PC-9 (cell line): ENCODE measurements at regions not wholly inside any gene's neighbourhood (a gene's known extent, or its start where the extent isn't known, plus 50 kb on each side); places are given as distances from the start of the nearest gene placed in this dataset.

ENCODE experiments used
- BruUV-seq: library from RNA; stranded (reverse); fragments of 400-500 nt; replicated peaks from 2 replicates; lab custom pipeline; 2021; lab: Mats Ljungman, UMichigan
- CTCF ChIA-PET: fragments of 300-600 bp; sonication (Branson Sonifier 250); formaldehyde crosslinking; loops from one replicate; lab custom pipeline; 2022; ENCODE audit warnings: antibody characterized with exemption; lab: Charles Lee
- POLR2A ChIA-PET: fragments of 300-600 bp; sonication (Branson Sonifier 250); formaldehyde crosslinking; loops from one replicate; lab custom pipeline; 2022; ENCODE audit warnings: antibody characterized with exemption; ENCODE audit not compliant: unreplicated experiment; lab: Charles Lee
- DNase-seq, 2 experiments: peaks; one replicate each; pipeline versions ENCODE4 v3.0.0 to v3.0.0-alpha.2; 2015 to 2022; ENCODE audit warnings: mixed read lengths in 1 of 2
- H2AFZ ChIP-seq: fragments of 200-600 bp; sonication (generic); 2 replicates; pipeline ENCODE4 v1.8.1; 2017; ENCODE audit warnings: antibody characterized with exemption
- H3F3A ChIP-seq: fragments of 200-600 bp; sonication (generic); 2 replicates; pipeline ENCODE4 v1.8.1; 2017; ENCODE audit warnings: antibody characterized with exemption, mild to moderate bottlenecking, low read depth; ENCODE audit not compliant: insufficient read depth
- H3K27ac ChIP-seq: fragments of 200-600 bp; sonication (generic); 2 replicates; pipeline ENCODE4 v1.6.1; 2016; ENCODE audit warnings: mixed run types
- H3K27me3 ChIP-seq: fragments of 200-600 bp; sonication (generic); 2 replicates; pipeline ENCODE4 v1.6.1; 2016; ENCODE audit warnings: low read depth, mixed run types; ENCODE audit not compliant: insufficient read depth
- H3K36me3 ChIP-seq: fragments of 200-600 bp; sonication (generic); 2 replicates; pipeline ENCODE4 v1.6.1; 2016; ENCODE audit warnings: low read depth, mixed run types
- H3K4me1 ChIP-seq: fragments of 200-600 bp; sonication (generic); replicated peaks from 2 replicates; pipeline ENCODE4 v1.6.1; 2016; ENCODE audit warnings: mixed run types; ENCODE audit not compliant: insufficient read depth
- H3K4me2 ChIP-seq: fragments of 200-600 bp; sonication (generic); 2 replicates; pipeline ENCODE4 v1.6.1; 2017; ENCODE audit warnings: mixed run types
- H3K4me3 ChIP-seq: fragments of 200-600 bp; sonication (generic); 2 replicates; pipeline ENCODE4 v1.6.1; 2016; ENCODE audit warnings: mixed run types
- H3K79me2 ChIP-seq: fragments of 200-600 bp; sonication (generic); 2 replicates; pipeline ENCODE4 v1.6.1; 2017; ENCODE audit warnings: low read depth, mixed run types
- H3K9me2 ChIP-seq: fragments of 200-600 bp; sonication (generic); 2 replicates; pipeline ENCODE4 v1.8.1; 2017; ENCODE audit warnings: mild to moderate bottlenecking; ENCODE audit not compliant: insufficient read depth
- H3K9me3 ChIP-seq: fragments of 200-600 bp; sonication (generic); 2 replicates; pipeline ENCODE4 v1.8.1; 2016; ENCODE audit warnings: low read depth; ENCODE audit not compliant: insufficient read depth
- H4K20me1 ChIP-seq: fragments of 200-600 bp; sonication (generic); 2 replicates; pipeline ENCODE4 v1.8.1; 2017; ENCODE audit not compliant: insufficient read depth
- CTCF ChIP-seq: fragments of 200-600 bp; sonication (generic); conservative IDR thresholded peaks from 2 replicates; pipeline ENCODE4 v1.6.1; 2017; ENCODE audit warnings: mixed run types, antibody characterized with exemption, mild to moderate bottlenecking, moderate library complexity
- EZH2 ChIP-seq: fragments of 200-600 bp; sonication (generic); IDR thresholded peaks from 2 replicates; pipeline ENCODE4 v1.8.0; 2017; ENCODE audit warnings: antibody characterized with exemption, low read depth
- intact Hi-C: fragments of 100-400 bp; cut with micrococcal nuclease; formaldehyde crosslinking; loops from one replicate; pipeline ENCODE4 v1.10.0; 2022; ENCODE audit not compliant: unreplicated experiment

- intact Hi-C loops, result no loop called here
- H3K4me2 ChIP-seq, result no peak overlapping the region
- TF ChIP-seq CTCF, result no peak
- TF ChIP-seq EZH2, result no peak
- DNase-seq, result no peak
- H2AFZ ChIP-seq, result no peak overlapping the region
- ChIA-PET POLR2A (no interaction called here), CTCF (no interaction called here)
- no peaks in the 10 kb centered on the region for H3K9me3 ChIP-seq
- no peak overlapping the region for H3K27ac ChIP-seq
- BruUV-seq, result no TSS peak
- no peaks in the 10 kb centered on the region for H3K27me3 ChIP-seq
- H4K20me1 ChIP-seq, result no peaks in the 10 kb centered on the region
- no peaks in the 10 kb centered on the region for H3K9me2 ChIP-seq
- H3K36me3 ChIP-seq, result no peaks in the 10 kb centered on the region
- no peaks in the 10 kb centered on the region for H3K4me1 ChIP-seq
- H3K4me3 ChIP-seq, result no peak overlapping the region
- no peaks in the 10 kb centered on the region for H3K79me2 ChIP-seq
- no peaks in the 10 kb centered on the region for H3F3A ChIP-seq
Measured at GRCh38 chr10:7033031-7033430, 377.8 kb downstream of the SFMBT2 start.

GRCh38 chr10:7030134-7030855, 380.5 kb downstream of the SFMBT2 start:
- H3K79me2 ChIP-seq, result no peaks in the 10 kb centered on the region
- intact Hi-C loops, result no loop called here
- no peaks in the 10 kb centered on the region for H4K20me1 ChIP-seq
- CTCF ChIA-PET, result no interaction called here
- H3K36me3 ChIP-seq, result no peaks in the 10 kb centered on the region
- no peak overlapping the region for H3K4me2 ChIP-seq
- no peak overlapping the region for H3K4me3 ChIP-seq
- TF ChIP-seq CTCF (no peak), EZH2 (no peak)
- no peak overlapping the region for H2AFZ ChIP-seq
- DNase-seq, result no peak
- no peaks in the 10 kb centered on the region for H3K27me3 ChIP-seq
- no peaks in the 10 kb centered on the region for H3K9me3 ChIP-seq
- POLR2A ChIA-PET, result interaction anchor here (0.7 kb wide), 1 partner anchor 409 kb away, joined by 3 read pairs; no protein-coding TSS in a partner anchor
- H3K9me2 ChIP-seq, result no peaks in the 10 kb centered on the region
- BruUV-seq, result no TSS peak
- no peaks in the 10 kb centered on the region for H3K4me1 ChIP-seq
- no peaks in the 10 kb centered on the region for H3F3A ChIP-seq
- no peak overlapping the region for H3K27ac ChIP-seq

GRCh38 chr10:7029672-7030071, 381.2 kb downstream of the SFMBT2 start:
- CTCF ChIA-PET, result no interaction called here
- no peaks in the 10 kb centered on the region for H3F3A ChIP-seq
- H3K27ac ChIP-seq, result no peak overlapping the region
- no peaks in the 10 kb centered on the region for H3K9me2 ChIP-seq
- DNase-seq, result no peak
- no peak overlapping the region for H2AFZ ChIP-seq
- H3K79me2 ChIP-seq, result no peaks in the 10 kb centered on the region
- intact Hi-C loops, result no loop called here
- no peak overlapping the region for H3K4me3 ChIP-seq
- BruUV-seq, result no TSS peak
- POLR2A ChIA-PET, result interaction anchor here (0.7 kb wide), 1 partner anchor 409 kb away, joined by 3 read pairs; no protein-coding TSS in a partner anchor
- H3K27me3 ChIP-seq, result no peaks in the 10 kb centered on the region
- no peaks in the 10 kb centered on the region for H3K9me3 ChIP-seq
- H3K36me3 ChIP-seq, result no peaks in the 10 kb centered on the region
- H3K4me2 ChIP-seq, result no peak overlapping the region
- H4K20me1 ChIP-seq, result no peaks in the 10 kb centered on the region
- no peaks in the 10 kb centered on the region for H3K4me1 ChIP-seq
- TF ChIP-seq EZH2 (no peak), CTCF (no peak)
